ENCODE measurements at regions not wholly inside any gene's neighbourhood (a gene's known extent, or its start where the extent isn't known, plus 50 kb on each side); places are given as distances from the start of the nearest gene placed in this dataset.

- TF ChIP-seq CTCF (IDR thresholded peaks at IDR 0.05; ENCODE audit: borderline replicate concordance, extremely low read depth, low read length, poor library complexity, severe bottlenecking) (no peak), EZH2 (IDR thresholded peaks at IDR 0.05; ENCODE audit: borderline replicate concordance, low read depth, low read length, severe bottlenecking) (no peak)
Observed at GRCh38 chr3:176522436-176522835, 674.8 kb downstream of the TBL1XR1 start.
